ENCODE measurements at regions not wholly inside any gene's neighbourhood (a gene's known extent, or its start where the extent isn't known, plus 50 kb on each side); places are given as distances from the start of the nearest gene placed in this dataset.

DNA sequence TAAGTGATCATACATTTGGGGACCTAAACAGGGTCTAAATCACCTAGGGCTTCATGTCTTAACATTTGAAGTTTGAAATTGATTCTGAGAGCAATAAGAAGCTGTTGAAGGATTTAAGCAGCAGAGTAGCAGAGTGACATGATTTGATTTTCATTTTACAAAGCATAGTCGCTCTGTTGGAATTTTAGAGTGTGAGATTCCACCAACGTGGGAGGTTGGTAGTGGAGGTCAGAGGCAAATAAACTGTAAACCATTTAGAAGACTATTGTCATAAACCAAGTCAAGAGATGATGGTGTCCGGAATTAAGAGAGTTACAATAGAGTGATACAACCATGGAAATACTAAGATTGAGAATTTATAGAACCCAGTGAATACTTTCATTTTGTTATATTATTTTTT, 52.7 kb upstream of the ZDHHC17 start:
- Mint-ChIP-seq H3K27me3 (no peaks in the 10 kb centered on the region), H3K4me3 (no peak overlapping the region), H3K27ac (no peak overlapping the region), H3K9me3 (no peaks in the 10 kb centered on the region), H3K4me1 (no peaks in the 10 kb centered on the region)
- DNase-seq (no peak), ATAC-seq (no peak)

DNA sequence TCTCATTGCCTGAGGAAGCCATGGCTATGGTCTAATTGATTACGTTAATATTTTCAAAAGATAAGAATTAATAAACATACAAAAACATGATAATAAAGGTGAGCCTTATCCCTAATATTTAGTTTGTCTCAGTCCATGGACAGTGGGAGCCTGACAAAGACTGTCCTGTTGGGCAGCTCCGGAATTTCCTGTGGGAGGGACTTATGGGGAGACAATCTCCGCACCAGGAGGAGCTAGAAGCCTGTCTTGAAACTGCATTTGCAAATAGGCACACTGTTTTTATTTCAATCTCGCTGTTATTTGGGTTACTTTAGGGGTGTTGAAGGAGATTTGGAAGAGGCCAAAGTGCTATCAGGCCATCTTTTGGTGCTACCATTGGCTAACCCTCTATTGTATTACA, 50.8 kb upstream of the ZDHHC17 start:
- Mint-ChIP-seq H3K27ac (no peak overlapping the region), H3K4me3 (no peak overlapping the region), H3K4me1 (no peaks in the 10 kb centered on the region), H3K27me3 (no peaks in the 10 kb centered on the region), H3K9me3 (no peaks in the 10 kb centered on the region)
- no peak for ATAC-seq
- no peak for DNase-seq

DNA sequence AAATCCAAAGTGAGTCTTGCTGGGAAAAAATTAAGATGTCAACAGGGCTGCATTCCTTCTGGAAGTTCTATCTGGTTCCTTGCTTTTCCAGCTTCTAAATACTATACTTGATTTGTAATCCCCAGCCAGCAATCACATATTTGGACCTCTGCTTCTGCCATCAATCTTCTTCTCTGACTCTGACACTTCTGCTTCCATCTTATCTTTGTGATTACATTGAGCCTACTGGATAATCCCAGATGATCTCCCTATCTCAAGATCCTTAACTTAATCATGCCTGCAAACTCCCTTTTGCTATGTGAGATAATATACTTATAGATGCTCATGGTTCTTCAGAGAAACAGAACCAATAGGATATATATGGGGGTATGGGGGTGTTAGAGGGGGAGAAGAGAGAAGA, 49.9 kb upstream of the ZDHHC17 start:
- H3K27ac Mint-ChIP-seq = no peak overlapping the region
- no peak for DNase-seq
- no peaks in the 10 kb centered on the region for H3K9me3 Mint-ChIP-seq
- no peak overlapping the region for H3K4me3 Mint-ChIP-seq
- no peak for ATAC-seq
- H3K4me1 Mint-ChIP-seq = no peaks in the 10 kb centered on the region
- H3K27me3 Mint-ChIP-seq = no peaks in the 10 kb centered on the region

Data from stimulated activated naive CD8-positive, alpha-beta T cell treated with anti-CD3 and anti-CD28 coated beads, Interleukin-15, amount 100 ng/mL, for 72 hours (primary cell).